H9 (cell line): ENCODE measurements at regions not wholly inside any gene's neighbourhood (a gene's known extent, or its start where the extent isn't known, plus 50 kb on each side); places are given as distances from the start of the nearest gene placed in this dataset.

Experiments used
- DNase-seq: peaks from one replicate; pipeline ENCODE4 v3.0.0-alpha.2; 2017
- H2AFZ ChIP-seq: one replicate; pipeline ENCODE4 v1.6.1; 2013; ENCODE audit warnings: mild to moderate bottlenecking, low read length, control low read depth, moderate library complexity
- H2AK5ac ChIP-seq: 2 replicates; pipeline ENCODE4 v1.6.1; 2013; ENCODE audit warnings: low read length, control low read depth, mixed read lengths; ENCODE audit not compliant: insufficient read length
- H2BK120ac ChIP-seq: one replicate; pipeline ENCODE4 v1.6.1; 2013; ENCODE audit warnings: low read depth, mild to moderate bottlenecking, low read length, control low read depth, inconsistent platforms; ENCODE audit not compliant: poor library complexity, severe bottlenecking
- H2BK12ac ChIP-seq: 2 replicates; pipeline ENCODE4 v1.6.1; 2013; ENCODE audit warnings: low read length, control low read depth, mixed read lengths, low read depth; ENCODE audit not compliant: insufficient read length
- H2BK15ac ChIP-seq: 2 replicates; pipeline ENCODE4 v1.6.1; 2013; ENCODE audit warnings: low read depth, low read length, control low read depth
- H2BK20ac ChIP-seq: one replicate; pipeline ENCODE4 v1.6.1; 2013; ENCODE audit warnings: low read depth, mild to moderate bottlenecking, low read length, control low read depth, inconsistent platforms; ENCODE audit not compliant: poor library complexity, severe bottlenecking
- H2BK5ac ChIP-seq: 2 replicates; pipeline ENCODE4 v1.6.1; 2013; ENCODE audit warnings: low read length, control low read depth, mixed read lengths; ENCODE audit not compliant: insufficient read length
- H3K14ac ChIP-seq: 2 replicates; pipeline ENCODE4 v1.6.1; 2013; ENCODE audit warnings: low read length, control low read depth; ENCODE audit not compliant: insufficient read depth
- H3K18ac ChIP-seq: 2 replicates; pipeline ENCODE4 v1.6.1; 2013; ENCODE audit warnings: low read depth, mild to moderate bottlenecking, mixed read lengths, low read length, control low read depth; ENCODE audit not compliant: insufficient read length
- H3K23ac ChIP-seq: 2 replicates; pipeline ENCODE4 v1.6.1; 2013; ENCODE audit warnings: low read length, control low read depth, mixed read lengths, low read depth; ENCODE audit not compliant: insufficient read length
- H3K23me2 ChIP-seq: 2 replicates; pipeline ENCODE4 v1.6.1; 2013; ENCODE audit warnings: low read depth, mild to moderate bottlenecking, mixed read lengths, low read length, control low read depth; ENCODE audit not compliant: insufficient read length, poor library complexity, severe bottlenecking
- H3K27ac ChIP-seq: 2 replicates; pipeline ENCODE4 v1.5.1; 2013; ENCODE audit warnings: low read length, control low read depth, mixed read lengths, low read depth; ENCODE audit not compliant: insufficient read length
- H3K27me3 ChIP-seq: 2 replicates; pipeline ENCODE4 v1.6.1; 2013; ENCODE audit warnings: low read length, control low read depth, inconsistent platforms; ENCODE audit not compliant: insufficient read depth
- H3K4ac ChIP-seq: 2 replicates; pipeline ENCODE4 v1.6.1; 2013; ENCODE audit warnings: low read depth, mild to moderate bottlenecking, control low read depth, inconsistent platforms, low read length, moderate library complexity
- H3K4me1 ChIP-seq: 2 replicates; pipeline ENCODE4 v1.6.1; 2013; ENCODE audit warnings: low read length, control low read depth, inconsistent platforms; ENCODE audit not compliant: insufficient read depth
- H3K4me2 ChIP-seq: 2 replicates; pipeline ENCODE4 v1.6.1; 2013; ENCODE audit warnings: low read length, control low read depth, mixed read lengths; ENCODE audit not compliant: insufficient read length, insufficient read depth
- H3K56ac ChIP-seq: 2 replicates; pipeline ENCODE4 v1.6.1; 2013; ENCODE audit warnings: low read depth, mild to moderate bottlenecking, mixed read lengths, low read length, control low read depth; ENCODE audit not compliant: insufficient read length
- H3K79me1 ChIP-seq: 2 replicates; pipeline ENCODE4 v1.6.1; 2013; ENCODE audit warnings: low read depth, mild to moderate bottlenecking, moderate library complexity, low read length, control low read depth, inconsistent platforms; ENCODE audit not compliant: insufficient read depth, poor library complexity, severe bottlenecking
- H3K79me2 ChIP-seq: 2 replicates; pipeline ENCODE4 v1.6.1; 2013; ENCODE audit warnings: low read length, control low read depth, inconsistent platforms; ENCODE audit not compliant: insufficient read depth
- H3K9ac ChIP-seq: 2 replicates; pipeline ENCODE4 v1.6.1; 2013; ENCODE audit warnings: low read length, control low read depth, mixed read lengths; ENCODE audit not compliant: insufficient read length; ENCODE audit errors: extremely low read depth
- H3K9me3 ChIP-seq: one replicate; pipeline ENCODE4 v1.6.1; 2013; ENCODE audit warnings: low read depth, low read length, inconsistent platforms; ENCODE audit not compliant: control insufficient read depth
- H3T11ph ChIP-seq: one replicate; pipeline ENCODE4 v1.6.1; 2013; ENCODE audit warnings: mild to moderate bottlenecking, low read length, control low read depth, inconsistent platforms
- H4K20me1 ChIP-seq: one replicate; pipeline ENCODE4 v1.6.1; 2013; ENCODE audit not compliant: control insufficient read depth, insufficient read length, insufficient read depth
- H4K5ac ChIP-seq: 2 replicates; pipeline ENCODE4 v1.6.1; 2013; ENCODE audit warnings: low read depth, mild to moderate bottlenecking, mixed read lengths, low read length, control low read depth; ENCODE audit not compliant: insufficient read length
- H4K8ac ChIP-seq: replicated peaks from 2 replicates; pipeline ENCODE4 v1.6.1; 2013; ENCODE audit warnings: low read length, control low read depth, mixed read lengths, low read depth; ENCODE audit not compliant: insufficient read length
- H4K91ac ChIP-seq: 2 replicates; pipeline ENCODE4 v1.6.1; 2013; ENCODE audit warnings: low read depth, mild to moderate bottlenecking, moderate library complexity, mixed read lengths, low read length, control low read depth; ENCODE audit not compliant: insufficient read length
- H3K27ac Mint-ChIP-seq, 3 experiments: 2 replicates in 2 of 3; 3 replicates in 1 of 3; pipeline ENCODE4 v1.8.0; 2020 to 2021; ENCODE audit warnings: mixed read lengths in 3 of 3, mild to moderate bottlenecking in 1 of 3, moderate library complexity in 1 of 3
- H3K27me3 Mint-ChIP-seq: 2 replicates; pipeline ENCODE4 v1.8.0; 2021; ENCODE audit warnings: low read depth, mild to moderate bottlenecking, moderate library complexity, mixed read lengths
- H3K36me3 Mint-ChIP-seq, 3 experiments: 2 replicates in 2 of 3; 3 replicates in 1 of 3; pipeline ENCODE4 v1.8.0; 2020 to 2021; ENCODE audit warnings: low read depth in 3 of 3, mixed read lengths in 3 of 3; ENCODE audit not compliant: insufficient read depth in 1 of 3
- H3K4me1 Mint-ChIP-seq, 2 experiments: 2 replicates each; pipeline ENCODE4 v1.8.0; 2020; ENCODE audit warnings: mixed read lengths in 2 of 2
- H3K4me3 Mint-ChIP-seq, 2 experiments: 2 replicates in 1 of 2; 3 replicates in 1 of 2; pipeline ENCODE4 v1.8.0; 2020 to 2021; ENCODE audit warnings: mild to moderate bottlenecking in 2 of 2, mixed read lengths in 2 of 2, moderate library complexity in 1 of 2
- H3K9me3 Mint-ChIP-seq, 2 experiments: 2 replicates in 1 of 2; 3 replicates in 1 of 2; pipeline ENCODE4 v1.8.0; 2020; ENCODE audit warnings: mild to moderate bottlenecking in 2 of 2, mixed read lengths in 2 of 2, moderate library complexity in 1 of 2
- CTCF ChIP-seq: fragments of 200-600 bp; sonication (generic); conservative IDR thresholded peaks from 3 replicates; pipeline ENCODE4 v1.8.0; 2021; ENCODE audit warnings: antibody characterized with exemption, mild to moderate bottlenecking
- WGBS: extraction: QIAGEN DNeasy Blood & Tissue Kit; methylation state at CpG from one replicate; pipeline ENCODE4 v1.1.7; 2013; ENCODE audit warnings: missing lambda C conversion rate, low lambda C conversion rate, mixed read lengths; ENCODE audit not compliant: insufficient read length; ENCODE audit errors: extremely low coverage; 5-methylcytosine and 5-hydroxymethylcytosine counted together

- no peak overlapping the region for H3K27ac ChIP-seq
- Mint-ChIP-seq H3K27ac (no peak overlapping the region), H3K4me3 (no peak overlapping the region), H3K27me3 (no peaks in the 10 kb centered on the region), H3K4me1 (no peaks in the 10 kb centered on the region), H3K36me3 (peaks cover 5 to 11% (median 6%) of the 10 kb centered on the region in 3 experiments; a peak in 6 of 7 replicates), H3K9me3 (peaks cover 11 to 18% of the 10 kb centered on the region in 2 experiments)
- H4K5ac ChIP-seq, result no peak overlapping the region
- H3K4ac ChIP-seq, result no peak overlapping the region
- no peak for DNase-seq
- no CpG with 5 or more reads among the region's 4 CpGs for WGBS
- H3K18ac ChIP-seq, result no peak overlapping the region
- H3T11ph ChIP-seq, result no peak overlapping the region
- H2BK12ac ChIP-seq, result no peak overlapping the region
- no peak overlapping the region for H2BK120ac ChIP-seq
- no peak overlapping the region for H3K4me2 ChIP-seq
- no peak overlapping the region for H4K91ac ChIP-seq
- H3K79me2 ChIP-seq, result no peaks in the 10 kb centered on the region
- H3K23me2 ChIP-seq, result no peaks in the 10 kb centered on the region
- H2AK5ac ChIP-seq, result no peak overlapping the region
- H3K79me1 ChIP-seq, result no peaks in the 10 kb centered on the region
- H3K4me1 ChIP-seq, result no peaks in the 10 kb centered on the region
- no peak overlapping the region for H2BK20ac ChIP-seq
- no peaks in the 10 kb centered on the region for H3K9me3 ChIP-seq
- H3K9ac ChIP-seq, result no peak overlapping the region
- H4K20me1 ChIP-seq, result no peaks in the 10 kb centered on the region
- TF ChIP-seq CTCF, result no peak
- no peak overlapping the region for H4K8ac ChIP-seq
- no peak overlapping the region for H2BK15ac ChIP-seq
- no peak overlapping the region for H3K56ac ChIP-seq
- no peak overlapping the region for H2BK5ac ChIP-seq
- no peaks in the 10 kb centered on the region for H3K27me3 ChIP-seq
- no peak overlapping the region for H3K23ac ChIP-seq
- H2AFZ ChIP-seq, result no peak overlapping the region
- no peak overlapping the region for H3K14ac ChIP-seq
Observed at GRCh38 chr6:156281266-156281665, 495.9 kb upstream of the ARID1B start.
